Sigmoid colon (tissue), 6 donors: ENCODE measurements at regions not wholly inside any gene's neighbourhood (a gene's known extent, or its start where the extent isn't known, plus 50 kb on each side); places are given as distances from the start of the nearest gene placed in this dataset.

Source experiments
- DNase-seq: peaks from one replicate; pipeline ENCODE4 v3.0.0-alpha.2; 2019
- H3K27ac ChIP-seq, 4 donors: fragments of 200-600 bp; sonication (generic); one replicate each; pipeline ENCODE4 v1.5.1; 2016 to 2019; ENCODE audit warnings: mild to moderate bottlenecking in 1 of 4
- H3K27me3 ChIP-seq, 3 donors: fragments of 200-600 bp; sonication (generic); one replicate each; pipeline ENCODE4 v1.5.1; 2019; ENCODE audit warnings: mild to moderate bottlenecking in 1 of 3
- H3K36me3 ChIP-seq, 4 donors: fragments of 200-600 bp; sonication (generic); one replicate each; pipeline ENCODE4 v1.5.1; 2016 to 2019
- H3K4me1 ChIP-seq, 4 donors: fragments of 200-600 bp; sonication (generic); one replicate each; pipeline ENCODE4 v1.5.1; 2017 to 2019
- H3K4me3 ChIP-seq, 4 donors: fragments of 200-600 bp; sonication (generic); one replicate each; pipeline ENCODE4 v1.5.1; 2017 to 2019; ENCODE audit warnings: mild to moderate bottlenecking in 2 of 4, moderate library complexity in 1 of 4
- H3K9me3 ChIP-seq, 4 donors: fragments of 200-600 bp in 3 of 4; sonication (generic) in 3 of 4; one replicate each; pipeline versions ENCODE4 v1.5.1 to v1.6.1; 2013 to 2019
- CTCF ChIP-seq, 4 experiments: fragments of 450-650 bp in 3 of 4; fragments of 200-600 bp in 1 of 4; IDR thresholded peaks; one replicate each; pipeline ENCODE4 v1.5.1; 2016 to 2019; ENCODE audit warnings: antibody characterized with exemption in 4 of 4, mild to moderate bottlenecking in 3 of 4, moderate library complexity in 2 of 4
- EP300 ChIP-seq, 4 donors: sonication (generic); formaldehyde crosslinking; IDR thresholded peaks; one replicate each; pipeline ENCODE4 v1.6.1; 2017; ENCODE audit warnings: antibody characterized with exemption in 4 of 4
- POLR2A ChIP-seq, 2 donors: fragments of 450-650 bp; IDR thresholded peaks; one replicate each; pipeline ENCODE4 v1.6.1; 2016; ENCODE audit warnings: antibody characterized with exemption in 2 of 2, mild to moderate bottlenecking in 2 of 2, moderate library complexity in 2 of 2
- POLR2AphosphoS5 ChIP-seq, 4 donors: sonication (generic); formaldehyde crosslinking; IDR thresholded peaks; one replicate each; pipeline ENCODE4 v1.6.1; 2017; ENCODE audit warnings: antibody characterized with exemption in 4 of 4
- WGBS, 2 donors: extraction: QIAGEN DNeasy Blood & Tissue Kit; methylation state at CpG; one replicate each; pipeline ENCODE4 v1.1.7; 2013; 5-methylcytosine and 5-hydroxymethylcytosine counted together
- intact Hi-C: fragments of 100-400 bp; cut with DNase I; formaldehyde crosslinking; loops from one replicate; pipeline ENCODE4 v1.15.1; 2023
- donor health status: healthy with polysubstance abuse.
- donor health status: healthy.

- DNase-seq = no peak
- intact Hi-C loops = no loop called here
- 44 to 69% methylated on average over 8 of the region's 8 CpGs for WGBS, 2 donors
- TF ChIP-seq POLR2A (IDR thresholded peaks at IDR 0.05) = no peak
- no peak for TF ChIP-seq POLR2AphosphoS5 (IDR thresholded peaks at IDR 0.05)
- no peak for TF ChIP-seq EP300 (IDR thresholded peaks at IDR 0.05)
- TF ChIP-seq CTCF (IDR thresholded peaks at IDR 0.05) = no peak
- no peaks in the 10 kb centered on the region for H3K36me3 ChIP-seq
- H3K9me3 ChIP-seq = no peaks in the 10 kb centered on the region
- no peaks in the 10 kb centered on the region for H3K4me1 ChIP-seq
- H3K4me3 ChIP-seq = no peak overlapping the region
- H3K27me3 ChIP-seq = no peaks in the 10 kb centered on the region
- no peak overlapping the region for H3K27ac ChIP-seq
Observed at GRCh38 chr6:10331334-10331968, 83.4 kb downstream of the TFAP2A start.

DNA sequence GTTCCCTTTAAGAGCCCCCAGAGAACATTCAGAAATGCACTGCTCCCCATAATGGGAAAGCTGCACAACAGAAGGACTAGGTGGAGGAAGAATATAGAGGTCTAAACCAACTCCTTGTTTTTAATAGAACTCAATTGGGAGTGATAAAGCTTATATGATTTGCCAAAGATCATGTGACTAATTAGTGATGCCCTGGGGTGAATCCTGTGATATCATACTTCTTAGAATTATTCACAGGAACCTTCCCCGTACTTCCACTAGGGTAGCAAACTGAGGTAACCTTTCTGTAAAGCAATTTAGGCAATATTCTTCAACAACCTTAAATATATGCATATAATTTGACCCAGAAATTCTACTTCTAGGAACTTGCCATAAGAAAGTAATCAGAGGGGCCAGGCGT, 84.4 kb downstream of the TFAP2A start:
- no peaks in the 10 kb centered on the region for H3K27me3 ChIP-seq
- intact Hi-C loops = no loop called here
- H3K4me3 ChIP-seq = no peak overlapping the region
- WGBS, 2 donors = 63 to 83% methylated on average over 2 of the region's 2 CpGs
- no peaks in the 10 kb centered on the region for H3K36me3 ChIP-seq
- no peaks in the 10 kb centered on the region for H3K9me3 ChIP-seq
- H3K27ac ChIP-seq = no peak overlapping the region
- TF ChIP-seq EP300 (IDR thresholded peaks at IDR 0.05) (no peak), POLR2AphosphoS5 (IDR thresholded peaks at IDR 0.05) (no peak), POLR2A (IDR thresholded peaks at IDR 0.05) (no peak), CTCF (IDR thresholded peaks at IDR 0.05) (no peak)
- no peak for DNase-seq
- H3K4me1 ChIP-seq = no peaks in the 10 kb centered on the region

DNA sequence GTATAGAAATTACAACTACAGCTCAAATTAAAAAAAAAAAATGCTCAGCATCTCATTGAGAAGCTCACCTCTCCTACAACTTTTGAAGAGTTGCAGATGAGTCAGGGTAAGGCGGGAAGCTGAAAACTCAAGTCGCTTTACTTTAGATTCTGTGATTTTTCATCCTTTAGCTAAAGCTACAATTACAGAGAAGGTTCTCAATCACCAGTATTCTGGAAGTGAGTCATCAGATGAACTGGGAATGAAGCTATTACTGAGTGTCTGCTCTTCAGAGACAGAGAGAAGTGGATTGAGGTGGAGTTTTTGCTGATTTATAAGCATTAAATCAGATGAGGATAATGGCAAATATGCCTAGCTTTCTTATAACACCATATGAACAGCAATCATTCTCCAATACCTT, 91.9 kb downstream of the TFAP2A start:
- Histone ChIP-seq H3K27me3 (no peaks in the 10 kb centered on the region), H3K4me3 (no peak overlapping the region), H3K9me3 (no peaks in the 10 kb centered on the region), H3K27ac (no peak overlapping the region), H3K36me3 (no peaks in the 10 kb centered on the region), H3K4me1 (no peaks in the 10 kb centered on the region)
- no peak for TF ChIP-seq POLR2A (IDR thresholded peaks at IDR 0.05)
- no peak for TF ChIP-seq POLR2AphosphoS5 (IDR thresholded peaks at IDR 0.05)
- intact Hi-C loops = no loop called here
- DNase-seq = no peak
- 90 to 95% methylated on average over 2 of the region's 2 CpGs for WGBS, 2 donors

GRCh38 chr6:10320291-10320690, 94.6 kb downstream of the TFAP2A start:
- no peak for DNase-seq
- intact Hi-C loops = no loop called here

DNA sequence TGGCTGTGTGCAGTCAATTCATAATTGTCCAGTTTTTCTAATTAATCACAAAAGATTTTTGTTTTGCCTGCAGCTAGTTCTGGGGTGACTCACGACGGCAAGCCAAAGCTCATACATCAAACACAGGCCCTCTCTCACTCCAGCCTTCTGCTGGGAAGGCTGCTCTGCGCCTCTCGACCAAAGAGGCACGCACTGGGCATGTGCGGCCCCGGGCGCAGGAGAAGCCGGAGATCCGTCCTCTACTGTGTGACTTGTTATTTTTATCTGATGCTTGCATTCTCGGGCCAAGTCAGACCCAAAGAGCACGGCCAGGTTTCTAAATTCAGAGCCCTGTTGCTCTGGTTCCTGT, 98.5 kb downstream of the TFAP2A start:
- no peaks in the 10 kb centered on the region for H3K9me3 ChIP-seq
- no peaks in the 10 kb centered on the region for H3K36me3 ChIP-seq
- TF ChIP-seq POLR2AphosphoS5 (IDR thresholded peaks at IDR 0.05) (peak in 3 of 4 donors; percentile 18 to 42 (median 40)), EP300 (IDR thresholded peaks at IDR 0.05) (no peak)
- WGBS, 2 donors = 76 to 84% methylated on average over 12 of the region's 12 CpGs
- H3K27me3 ChIP-seq = no peaks in the 10 kb centered on the region
- peaks cover 0 to 17% (median 7%) of the 10 kb centered on the region in 4 donors for H3K4me1 ChIP-seq
- no peak overlapping the region for H3K4me3 ChIP-seq
- DNase-seq = peak; percentile 70
- intact Hi-C loops = no loop called here
- H3K27ac ChIP-seq = peak overlapping the region; percentile 57 to 72 (median 66)

More at GRCh38 chr6:10320291-10320690, 94.6 kb downstream of the TFAP2A start:
- Histone ChIP-seq H3K4me3 (no peak overlapping the region), H3K27me3 (no peaks in the 10 kb centered on the region), H3K36me3 (no peaks in the 10 kb centered on the region), H3K9me3 (no peaks in the 10 kb centered on the region), H3K4me1 (peaks cover 0 to 17% (median 7%) of the 10 kb centered on the region in 4 donors), H3K27ac (no peak overlapping the region)
- 77 to 88% methylated on average over 6 of the region's 6 CpGs for WGBS, 2 donors
- no peak for TF ChIP-seq CTCF (IDR thresholded peaks at IDR 0.05)
- no peak for TF ChIP-seq POLR2A (IDR thresholded peaks at IDR 0.05)
- no peak for TF ChIP-seq POLR2AphosphoS5 (IDR thresholded peaks at IDR 0.05)
- no peak for TF ChIP-seq EP300 (IDR thresholded peaks at IDR 0.05)
